Common myeloid progenitor, CD34-positive (primary cell): ENCODE measurements at regions not wholly inside any gene's neighbourhood (a gene's known extent, or its start where the extent isn't known, plus 50 kb on each side); places are given as distances from the start of the nearest gene placed in this dataset.

Source experiments
- CTCF ChIA-PET: fragments of 350-600 bp; sonication (Branson Sonifier 250); formaldehyde crosslinking; loops from one replicate; lab custom pipeline; 2021; ENCODE audit warnings: antibody characterized with exemption; lab: Charles Lee
- POLR2A ChIA-PET: fragments of 350-600 bp; sonication (Branson Sonifier 250); formaldehyde crosslinking; loops from one replicate; lab custom pipeline; 2021; ENCODE audit warnings: antibody characterized with exemption; lab: Charles Lee
- DNase-seq, 3 donors: peaks; one replicate each; pipeline versions ENCODE4 v3.0.0 to v3.0.0-alpha.2; 2013
- H3K27ac ChIP-seq, 2 experiments: 1 replicate in 1 of 2; 2 replicates in 1 of 2; pipeline ENCODE4 v1.7.0; 2013; ENCODE audit warnings: inconsistent platforms in 2 of 2, low read length in 2 of 2, mild to moderate bottlenecking in 2 of 2, low read depth in 1 of 2, moderate library complexity in 1 of 2; ENCODE audit not compliant: severe bottlenecking in 2 of 2, insufficient read depth in 1 of 2, poor library complexity in 1 of 2
- H3K27me3 ChIP-seq, 5 experiments: replicated peaks in 2 of 5; 1 replicate in 3 of 5; 2 replicates in 2 of 5; pipeline versions ENCODE4 v1.6.1 to v1.7.0; 2013; ENCODE audit warnings: low read length in 4 of 5, mild to moderate bottlenecking in 2 of 5, moderate library complexity in 2 of 5, inconsistent platforms in 1 of 5; ENCODE audit not compliant: insufficient read depth in 5 of 5, control insufficient read depth in 4 of 5
- H3K36me3 ChIP-seq, 4 experiments: 1 replicate in 2 of 4; 2 replicates in 2 of 4; pipeline versions ENCODE4 v1.6.1 to v1.7.0; 2013; ENCODE audit warnings: low read length in 3 of 4, control low read depth in 1 of 4, mild to moderate bottlenecking in 1 of 4; ENCODE audit not compliant: control insufficient read depth in 4 of 4, insufficient read depth in 4 of 4
- H3K4me1 ChIP-seq, 4 experiments: 1 replicate in 3 of 4; 2 replicates in 1 of 4; pipeline versions ENCODE4 v1.6.1 to v1.7.1; 2013; ENCODE audit warnings: low read length in 3 of 4, mild to moderate bottlenecking in 3 of 4, control low read depth in 1 of 4, inconsistent platforms in 1 of 4, moderate library complexity in 1 of 4; ENCODE audit not compliant: control insufficient read depth in 4 of 4, insufficient read depth in 4 of 4; ENCODE audit errors: control extremely low read depth in 1 of 4
- H3K4me3 ChIP-seq, 7 experiments: 1 replicate in 4 of 7; 2 replicates in 3 of 7; pipeline versions ENCODE4 v1.5.1 to v1.7.0; 2013; ENCODE audit warnings: mild to moderate bottlenecking in 7 of 7, low read length in 6 of 7, moderate library complexity in 6 of 7, inconsistent platforms in 2 of 7, low read depth in 2 of 7, control low read depth in 1 of 7; ENCODE audit not compliant: insufficient read depth in 4 of 7, control insufficient read depth in 1 of 7; ENCODE audit errors: extremely low read depth in 1 of 7
- H3K9me3 ChIP-seq, 5 experiments: 1 replicate in 4 of 5; 2 replicates in 1 of 5; pipeline versions ENCODE4 v1.6.1 to v1.7.1; 2013; ENCODE audit warnings: low read length in 4 of 5, mild to moderate bottlenecking in 2 of 5, inconsistent platforms in 1 of 5, low read depth in 1 of 5, moderate library complexity in 1 of 5; ENCODE audit not compliant: control insufficient read depth in 4 of 5, insufficient read depth in 2 of 5; ENCODE audit errors: control extremely low read depth in 1 of 5
- WGBS: methylation state at CpG from one replicate; pipeline ENCODE4 v1.1.5; 2013; ENCODE audit not compliant: insufficient coverage; 5-methylcytosine and 5-hydroxymethylcytosine counted together

DNA sequence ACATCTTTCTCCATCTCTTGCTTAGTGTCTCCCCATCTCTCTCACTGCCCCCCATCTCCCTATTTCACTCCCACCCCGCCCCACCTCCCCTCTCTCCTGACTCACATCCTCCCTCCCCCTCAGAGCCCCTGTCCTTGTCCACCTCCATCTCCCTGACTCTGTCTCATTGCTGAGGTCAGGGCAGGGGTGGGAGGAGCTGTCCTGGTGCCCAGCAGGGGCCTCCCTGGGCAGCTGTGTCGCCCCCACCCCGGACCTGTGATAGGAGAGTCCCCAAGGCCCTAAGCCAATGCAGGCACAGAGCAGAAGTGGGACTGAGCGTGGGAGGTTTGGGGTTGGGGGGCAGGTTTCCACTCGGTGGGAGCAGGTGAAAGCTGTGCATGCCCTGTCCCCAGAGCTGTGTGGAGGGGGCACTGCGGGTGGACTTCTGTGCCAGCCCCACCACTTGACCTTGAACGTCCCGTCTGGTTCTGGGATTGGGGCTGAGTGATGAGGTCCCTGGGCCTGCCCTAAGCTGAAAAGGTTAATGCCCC lies 210.8 kb downstream of the TBC1D2B start:
- CTCF ChIA-PET: no interaction called here
- no peaks in the 10 kb centered on the region for H3K4me1 ChIP-seq
- DNase-seq: no peak
- WGBS: 92% methylated on average over 6 of the region's 8 CpGs
- no peaks in the 10 kb centered on the region for H3K36me3 ChIP-seq
- POLR2A ChIA-PET: no interaction called here
- no peaks in the 10 kb centered on the region for H3K27me3 ChIP-seq
- no peaks in the 10 kb centered on the region for H3K9me3 ChIP-seq
- no peak overlapping the region for H3K4me3 ChIP-seq
- H3K27ac ChIP-seq: no peak overlapping the region

DNA sequence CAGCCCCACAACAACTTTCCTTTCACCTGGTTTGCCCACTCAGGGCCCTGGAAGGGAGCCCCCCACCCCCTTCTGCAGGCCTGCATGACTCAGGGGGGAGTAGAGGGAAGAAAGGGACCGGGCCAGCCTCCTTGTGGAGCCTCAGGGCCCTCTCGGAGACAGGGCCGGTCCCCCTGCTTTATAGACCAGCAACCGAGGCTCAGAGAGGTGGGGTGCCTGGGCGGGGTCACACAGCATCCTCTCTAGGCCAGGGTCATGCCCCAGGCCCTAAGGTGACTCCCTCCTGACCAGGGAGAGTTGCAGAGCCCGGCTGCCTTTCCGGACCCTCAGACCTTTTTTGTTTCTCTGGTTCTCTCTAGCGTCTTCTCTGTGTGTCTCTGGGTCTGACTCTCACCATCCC lies 211.3 kb downstream of the TBC1D2B start:
- ChIA-PET CTCF (no interaction called here), POLR2A (no interaction called here)
- no peaks in the 10 kb centered on the region for H3K27me3 ChIP-seq
- H3K4me1 ChIP-seq: no peaks in the 10 kb centered on the region
- no peak overlapping the region for H3K4me3 ChIP-seq
- H3K9me3 ChIP-seq: no peaks in the 10 kb centered on the region
- WGBS: 93% methylated on average over 7 of the region's 8 CpGs
- no peak for DNase-seq
- H3K36me3 ChIP-seq: no peaks in the 10 kb centered on the region
- H3K27ac ChIP-seq: no peak overlapping the region

DNA sequence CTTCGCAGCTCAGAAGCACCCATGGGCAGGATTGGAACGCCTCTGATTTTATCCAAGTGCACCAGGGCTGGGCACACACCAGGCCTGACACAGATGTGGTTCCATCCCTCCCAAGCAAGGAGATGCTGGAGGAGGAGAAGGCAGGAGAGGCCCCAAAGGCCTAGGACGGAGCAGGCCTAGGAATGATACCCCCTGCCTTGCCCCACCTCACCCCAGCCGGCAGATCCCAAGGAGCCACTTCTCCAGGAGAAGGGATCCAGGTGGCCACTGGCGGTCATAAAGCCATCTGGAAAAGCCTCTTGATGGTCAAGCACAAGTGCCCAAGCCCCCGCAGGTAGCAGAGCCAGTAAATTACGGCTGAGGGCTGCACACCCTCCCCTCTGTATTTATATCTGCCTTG lies 211.8 kb downstream of the TBC1D2B start:
- Histone ChIP-seq H3K27ac (no peak overlapping the region), H3K36me3 (no peaks in the 10 kb centered on the region), H3K9me3 (no peaks in the 10 kb centered on the region), H3K27me3 (no peaks in the 10 kb centered on the region), H3K4me1 (no peaks in the 10 kb centered on the region), H3K4me3 (no peak overlapping the region)
- 88% methylated on average over 4 of the region's 7 CpGs for WGBS
- CTCF ChIA-PET: no interaction called here
- no peak for DNase-seq
- POLR2A ChIA-PET: no interaction called here

DNA sequence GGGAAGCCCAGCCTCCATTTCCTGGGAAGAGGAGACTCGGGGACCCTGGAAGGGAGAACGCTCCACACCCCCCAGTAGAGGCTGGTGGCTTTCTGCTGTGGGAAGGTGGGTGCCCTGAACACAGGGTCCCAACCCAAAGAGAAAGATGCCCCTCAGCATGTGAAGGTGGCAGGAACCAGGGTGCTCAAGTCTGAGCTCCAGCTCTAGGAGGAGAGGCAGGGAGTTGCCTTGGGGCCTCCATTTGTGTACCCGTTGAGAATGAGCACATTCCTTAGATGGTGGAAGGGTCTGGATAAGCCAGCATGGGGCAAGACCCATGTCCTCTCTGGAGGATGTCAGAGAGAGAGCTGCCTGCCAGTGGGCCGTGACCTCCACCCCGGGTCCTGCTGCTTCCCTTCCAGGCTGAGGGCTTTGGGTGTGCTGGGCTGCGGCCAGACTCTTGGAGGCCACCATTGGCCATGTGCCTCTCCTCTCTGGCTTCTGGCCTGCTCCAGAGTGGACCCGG lies 212.4 kb downstream of the TBC1D2B start:
- Histone ChIP-seq H3K27me3 (no peaks in the 10 kb centered on the region), H3K4me1 (no peaks in the 10 kb centered on the region), H3K27ac (no peak overlapping the region), H3K9me3 (no peaks in the 10 kb centered on the region), H3K36me3 (no peaks in the 10 kb centered on the region), H3K4me3 (no peak overlapping the region)
- WGBS: 100% methylated on average over 2 of the region's 7 CpGs
- POLR2A ChIA-PET: no interaction called here
- CTCF ChIA-PET: no interaction called here
- DNase-seq: no peak

DNA sequence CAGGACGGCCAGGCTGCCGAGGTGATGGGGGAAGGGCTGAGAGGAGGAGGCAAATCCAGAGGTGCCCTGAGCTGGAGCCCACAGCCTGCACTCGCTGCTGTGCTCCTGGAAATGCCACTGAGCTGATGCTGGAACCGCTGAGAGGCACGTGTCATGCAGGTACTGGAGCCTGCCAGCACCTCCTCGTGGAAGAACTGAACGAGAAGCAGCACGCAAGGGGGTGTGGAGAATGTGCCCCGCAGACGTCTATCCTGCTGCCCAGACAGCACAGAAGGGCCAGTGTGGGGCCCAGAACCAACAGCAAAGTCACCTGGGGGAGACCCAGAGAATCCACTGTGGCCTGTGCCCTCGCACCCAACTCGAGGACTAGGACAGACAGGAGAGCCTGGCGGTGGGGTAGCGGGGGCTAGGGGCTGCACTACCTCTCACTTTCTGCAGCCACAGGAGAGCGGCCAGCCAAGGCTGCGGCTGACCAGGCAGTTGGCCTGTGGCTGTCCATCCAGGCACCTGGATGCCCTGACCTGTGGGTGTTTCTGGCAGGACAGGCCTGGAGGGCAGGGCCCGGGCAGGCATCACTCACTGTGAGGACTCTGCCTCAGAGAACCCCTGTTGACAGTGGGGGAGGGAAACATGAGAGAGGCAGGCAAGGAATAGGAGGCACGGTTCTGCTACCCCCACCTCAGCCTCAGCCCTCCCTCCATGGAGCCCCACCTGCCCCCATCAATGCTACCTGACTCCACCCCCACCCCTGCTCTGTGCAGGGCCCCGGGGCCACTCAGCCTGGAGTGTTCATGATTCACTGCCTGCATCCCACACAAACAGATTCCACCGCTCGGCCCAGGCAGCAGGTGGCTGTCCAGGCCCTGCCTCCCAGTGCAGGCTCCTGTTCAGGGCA lies 213.1 kb downstream of the TBC1D2B start:
- H3K36me3 ChIP-seq: no peaks in the 10 kb centered on the region
- DNase-seq: no peak
- no peaks in the 10 kb centered on the region for H3K4me1 ChIP-seq
- H3K27me3 ChIP-seq: no peaks in the 10 kb centered on the region
- CTCF ChIA-PET: no interaction called here
- H3K27ac ChIP-seq: no peak overlapping the region
- POLR2A ChIA-PET: no interaction called here
- H3K4me3 ChIP-seq: no peak overlapping the region
- H3K9me3 ChIP-seq: no peaks in the 10 kb centered on the region
- WGBS: 94% methylated on average over 15 of the region's 21 CpGs

DNA sequence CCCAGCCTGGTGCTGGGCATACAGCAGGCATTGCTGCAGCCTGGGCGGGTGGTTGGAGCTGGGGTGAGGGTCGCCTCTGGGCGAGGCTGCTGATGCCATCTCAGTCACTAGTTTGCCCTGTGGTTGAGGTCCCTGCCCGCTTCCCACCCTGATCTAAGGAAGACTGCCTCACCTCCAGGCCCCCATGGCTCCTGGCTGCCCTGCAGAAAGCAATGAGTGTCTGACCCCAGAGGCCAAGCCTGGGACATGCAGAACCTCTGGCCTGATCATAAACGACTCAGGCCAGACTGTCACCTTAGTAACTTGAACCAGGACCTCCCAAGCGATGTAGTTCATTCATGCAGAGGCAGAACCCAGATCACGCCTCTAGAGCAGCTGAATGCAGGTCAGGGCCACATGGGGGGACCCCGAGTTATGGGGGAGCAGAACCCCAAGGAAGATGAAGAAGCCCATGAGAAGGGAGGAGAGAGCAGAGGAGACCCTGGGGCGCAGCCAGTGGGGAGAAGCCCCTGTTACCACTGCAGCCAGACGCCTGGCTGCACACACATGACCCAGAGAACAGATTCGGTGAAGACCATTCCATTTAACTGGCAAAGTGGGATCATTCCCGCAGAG lies 213.9 kb downstream of the TBC1D2B start:
- H3K27me3 ChIP-seq: no peaks in the 10 kb centered on the region
- no peak for DNase-seq
- no peak overlapping the region for H3K4me3 ChIP-seq
- 91% methylated on average over 12 of the region's 12 CpGs for WGBS
- ChIA-PET POLR2A (no interaction called here), CTCF (no interaction called here)
- no peaks in the 10 kb centered on the region for H3K9me3 ChIP-seq
- no peak overlapping the region for H3K27ac ChIP-seq
- H3K4me1 ChIP-seq: peaks cover 0 to 3% (median 1%) of the 10 kb centered on the region in 4 experiments
- no peaks in the 10 kb centered on the region for H3K36me3 ChIP-seq

DNA sequence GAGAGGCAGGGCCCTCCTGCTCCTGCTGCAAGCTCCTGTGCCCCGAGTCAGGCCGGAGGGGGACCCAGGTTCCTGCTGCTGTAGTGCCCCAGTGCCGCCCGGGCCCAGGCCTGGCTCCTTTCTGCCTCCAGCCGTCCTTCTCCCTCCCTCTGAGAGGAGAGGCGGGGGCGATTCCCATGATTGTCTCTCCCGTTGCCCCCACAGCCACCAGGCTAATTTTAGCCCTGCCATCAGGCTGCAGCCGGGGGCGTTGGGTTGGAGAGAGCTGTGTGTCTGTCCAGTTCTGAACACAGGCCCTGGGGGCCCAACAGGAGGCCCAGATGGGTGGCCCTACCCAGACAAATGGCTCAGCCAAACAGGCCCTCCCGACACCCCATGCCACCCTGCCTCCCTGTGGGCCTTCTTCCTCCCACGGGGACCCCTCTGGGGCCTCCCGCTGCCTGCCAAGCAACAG lies 214.8 kb downstream of the TBC1D2B start:
- Histone ChIP-seq H3K4me3 (no peak overlapping the region), H3K27ac (no peak overlapping the region), H3K27me3 (no peaks in the 10 kb centered on the region), H3K4me1 (peaks cover 0 to 4% (median 2%) of the 10 kb centered on the region in 4 experiments), H3K9me3 (no peaks in the 10 kb centered on the region), H3K36me3 (no peaks in the 10 kb centered on the region)
- DNase-seq: no peak
- 89% methylated on average over 8 of the region's 13 CpGs for WGBS
- POLR2A ChIA-PET: no interaction called here
- CTCF ChIA-PET: no interaction called here
